ENCODE measurements at regions not wholly inside any gene's neighbourhood (a gene's known extent, or its start where the extent isn't known, plus 50 kb on each side); places are given as distances from the start of the nearest gene placed in this dataset.
"Not testable (repeated sequence)": the region's sequence is repeated elsewhere in the genome, so short reads cannot be mapped to it uniquely, and the experiment has no call there.

- Histone ChIP-seq H3K4me3 (ENCODE audit: low read depth in 1 of 2, low read length in 2 of 2) (no peak overlapping the region), H3K9ac (ENCODE audit: low read length) (no peak overlapping the region), H3K4me1 (ENCODE audit: insufficient read depth, low read length) (no peaks in the 10 kb centered on the region), H3K27me3 (ENCODE audit: control insufficient read depth in 1 of 2, insufficient read depth in 2 of 2, low read length in 2 of 2) (no peaks in the 10 kb centered on the region), H3K27ac (ENCODE audit: low read depth, low read length) (no peak overlapping the region), H3K36me3 (ENCODE audit: insufficient read depth, low read length) (no peaks in the 10 kb centered on the region), H3K9me3 (ENCODE audit: low read length) (no peaks in the 10 kb centered on the region)
Observed at GRCh38 chr6:12481850-12482249, 191.7 kb downstream of the EDN1 start.

DNA sequence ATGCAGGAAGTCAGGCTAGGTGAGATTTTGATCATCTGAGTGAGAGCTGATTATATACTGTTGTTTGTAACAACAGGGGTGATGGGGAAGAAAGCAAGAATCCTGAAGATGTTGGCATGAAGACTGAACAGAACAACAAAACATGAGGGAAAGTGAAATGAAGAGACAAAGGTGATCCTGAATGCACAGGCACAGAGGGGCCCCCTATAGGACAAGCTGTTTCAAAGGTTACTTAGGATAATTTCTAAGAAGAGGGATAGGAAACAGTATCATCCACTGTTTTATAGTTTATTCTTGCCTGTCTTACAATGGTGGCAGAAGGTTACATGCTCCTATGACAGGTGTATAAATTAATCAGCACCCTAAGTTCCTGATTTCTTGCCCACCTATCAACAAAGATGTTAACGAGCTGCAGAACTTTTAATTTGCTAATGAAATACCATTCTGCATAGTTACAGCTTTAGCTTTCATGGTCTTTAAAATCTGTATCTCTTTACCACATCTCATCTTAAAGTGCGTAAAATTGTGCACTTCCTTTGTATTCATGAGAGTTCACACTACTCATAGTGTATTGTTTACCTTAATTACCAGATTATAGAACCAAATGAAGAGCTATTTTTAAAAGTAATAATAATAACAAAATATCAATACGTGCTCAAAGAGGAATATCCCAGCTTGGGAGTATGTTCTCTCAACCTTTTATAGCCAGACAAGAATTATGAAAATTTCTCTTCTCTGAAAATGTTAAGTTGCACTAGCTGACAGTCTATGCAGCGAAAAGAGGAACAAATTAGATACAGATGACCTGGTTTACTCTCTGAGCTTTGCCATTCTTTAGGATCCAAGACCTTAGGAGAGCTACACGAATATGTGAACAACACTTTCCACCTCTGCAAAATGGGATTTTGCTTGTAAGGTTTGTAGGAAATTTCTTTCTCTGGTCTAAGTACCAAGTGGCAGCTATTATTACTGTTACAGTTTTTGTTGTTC lies 192.5 kb downstream of the EDN1 start:
- Histone ChIP-seq H3K9ac (ENCODE audit: low read length) (no peak overlapping the region), H3K27ac (ENCODE audit: low read depth, low read length) (no peak overlapping the region), H3K4me1 (ENCODE audit: insufficient read depth, low read length) (no peaks in the 10 kb centered on the region), H3K27me3 (ENCODE audit: control insufficient read depth in 1 of 2, insufficient read depth in 2 of 2, low read length in 2 of 2) (no peaks in the 10 kb centered on the region), H3K9me3 (ENCODE audit: low read length) (no peaks in the 10 kb centered on the region), H3K4me3 (ENCODE audit: low read depth in 1 of 2, low read length in 2 of 2) (no peak overlapping the region), H3K36me3 (ENCODE audit: insufficient read depth, low read length) (no peaks in the 10 kb centered on the region)

- Histone ChIP-seq H3K27ac (ENCODE audit: low read depth, low read length) (no peak overlapping the region), H3K9ac (ENCODE audit: low read length) (no peak overlapping the region), H3K36me3 (ENCODE audit: insufficient read depth, low read length) (no peaks in the 10 kb centered on the region), H3K4me1 (ENCODE audit: insufficient read depth, low read length) (no peaks in the 10 kb centered on the region), H3K4me3 (ENCODE audit: low read depth in 1 of 2, low read length in 2 of 2) (no peak overlapping the region), H3K9me3 (ENCODE audit: low read length) (no peaks in the 10 kb centered on the region), H3K27me3 (ENCODE audit: control insufficient read depth in 1 of 2, insufficient read depth in 2 of 2, low read length in 2 of 2) (no peaks in the 10 kb centered on the region)
Observed at GRCh38 chr6:12483712-12484111, 193.6 kb downstream of the EDN1 start.

- H3K9me3 ChIP-seq (ENCODE audit: low read length): no peaks in the 10 kb centered on the region
- H3K4me3 ChIP-seq (ENCODE audit: low read depth in 1 of 2, low read length in 2 of 2): no peak overlapping the region
- H3K36me3 ChIP-seq (ENCODE audit: insufficient read depth, low read length): no peaks in the 10 kb centered on the region
- H3K9ac ChIP-seq (ENCODE audit: low read length): no peak overlapping the region
- H3K4me1 ChIP-seq (ENCODE audit: insufficient read depth, low read length): no peaks in the 10 kb centered on the region
- H3K27ac ChIP-seq (ENCODE audit: low read depth, low read length): no peak overlapping the region
- no peaks in the 10 kb centered on the region for H3K27me3 ChIP-seq (ENCODE audit: control insufficient read depth in 1 of 2, insufficient read depth in 2 of 2, low read length in 2 of 2)
Observed at GRCh38 chr6:12484519-12484918, 194.4 kb downstream of the EDN1 start.

DNA sequence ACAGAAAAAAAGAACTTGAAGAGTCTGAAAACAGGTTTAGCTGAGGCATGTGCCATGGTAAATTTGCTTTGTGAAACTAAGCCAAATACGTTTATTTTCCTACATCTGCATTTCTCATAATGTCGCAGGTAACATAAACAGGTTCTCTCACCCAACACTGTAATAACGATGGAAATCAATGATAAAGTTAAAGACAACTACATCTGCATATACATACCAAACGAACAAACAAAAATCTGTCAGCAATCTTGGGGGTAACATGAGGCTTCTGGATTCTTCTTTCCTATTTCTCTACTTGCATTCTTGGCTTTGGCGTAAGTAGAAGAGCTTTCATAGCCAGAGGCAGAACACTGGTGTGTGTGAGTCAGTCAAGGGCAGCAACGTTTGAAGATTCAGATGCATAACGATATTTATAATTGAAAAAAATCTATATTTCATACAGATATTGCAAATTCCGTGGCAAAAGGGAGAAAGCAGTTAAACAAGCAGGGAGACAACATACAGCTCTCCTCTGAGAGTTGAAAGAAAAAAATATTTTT lies 195.1 kb downstream of the EDN1 start:
- H3K4me3 ChIP-seq (ENCODE audit: low read depth in 1 of 2, low read length in 2 of 2): no peak overlapping the region
- no peaks in the 10 kb centered on the region for H3K4me1 ChIP-seq (ENCODE audit: insufficient read depth, low read length)
- H3K9ac ChIP-seq (ENCODE audit: low read length): no peak overlapping the region
- H3K27ac ChIP-seq (ENCODE audit: low read depth, low read length): no peak overlapping the region
- H3K27me3 ChIP-seq (ENCODE audit: control insufficient read depth in 1 of 2, insufficient read depth in 2 of 2, low read length in 2 of 2): no peaks in the 10 kb centered on the region
- no peaks in the 10 kb centered on the region for H3K9me3 ChIP-seq (ENCODE audit: low read length)
- no peaks in the 10 kb centered on the region for H3K36me3 ChIP-seq (ENCODE audit: insufficient read depth, low read length)

GRCh38 chr6:12485837-12486236 lies 195.7 kb downstream of the EDN1 start:
- Histone ChIP-seq H3K36me3 (ENCODE audit: insufficient read depth, low read length) (no peaks in the 10 kb centered on the region), H3K4me1 (ENCODE audit: insufficient read depth, low read length) (no peaks in the 10 kb centered on the region), H3K27ac (ENCODE audit: low read depth, low read length) (no peak overlapping the region), H3K4me3 (ENCODE audit: low read depth in 1 of 2, low read length in 2 of 2) (no peak overlapping the region), H3K9me3 (ENCODE audit: low read length) (no peaks in the 10 kb centered on the region), H3K9ac (ENCODE audit: low read length) (no peak overlapping the region), H3K27me3 (ENCODE audit: control insufficient read depth in 1 of 2, insufficient read depth in 2 of 2, low read length in 2 of 2) (no peaks in the 10 kb centered on the region)

GRCh38 chr6:12490351-12490903 lies 200.3 kb downstream of the EDN1 start:
- no peaks in the 10 kb centered on the region for H3K9me3 ChIP-seq (ENCODE audit: low read length)
- no peak overlapping the region for H3K9ac ChIP-seq (ENCODE audit: low read length)
- no peaks in the 10 kb centered on the region for H3K4me1 ChIP-seq (ENCODE audit: insufficient read depth, low read length)
- no peak overlapping the region for H3K27ac ChIP-seq (ENCODE audit: low read depth, low read length)
- no peak overlapping the region for H3K4me3 ChIP-seq (ENCODE audit: low read depth in 1 of 2, low read length in 2 of 2)
- H3K27me3 ChIP-seq (ENCODE audit: control insufficient read depth in 1 of 2, insufficient read depth in 2 of 2, low read length in 2 of 2): no peaks in the 10 kb centered on the region
- H3K36me3 ChIP-seq (ENCODE audit: insufficient read depth, low read length): no peaks in the 10 kb centered on the region

GRCh38 chr6:12490904-12491571 lies 200.9 kb downstream of the EDN1 start:
- no peaks in the 10 kb centered on the region for H3K9me3 ChIP-seq (ENCODE audit: low read length)
- H3K9ac ChIP-seq (ENCODE audit: low read length): no peak overlapping the region
- H3K27ac ChIP-seq (ENCODE audit: low read depth, low read length): no peak overlapping the region

GRCh38 chr6:12492929-12493328 lies 202.8 kb downstream of the EDN1 start:
- not testable (repeated sequence) for H3K9ac ChIP-seq (ENCODE audit: low read length); H3K4me1 ChIP-seq (ENCODE audit: insufficient read depth, low read length); H3K27ac ChIP-seq (ENCODE audit: low read depth, low read length); H3K9me3 ChIP-seq (ENCODE audit: low read length); H3K36me3 ChIP-seq (ENCODE audit: insufficient read depth, low read length); H3K27me3 ChIP-seq (ENCODE audit: control insufficient read depth in 1 of 2, insufficient read depth in 2 of 2, low read length in 2 of 2); H3K4me3 ChIP-seq (ENCODE audit: low read depth in 1 of 2, low read length in 2 of 2)

More at GRCh38 chr6:12490904-12491571, 200.9 kb downstream of the EDN1 start:
- no peaks in the 10 kb centered on the region for H3K36me3 ChIP-seq (ENCODE audit: insufficient read depth, low read length)
- no peaks in the 10 kb centered on the region for H3K27me3 ChIP-seq (ENCODE audit: control insufficient read depth in 1 of 2, insufficient read depth in 2 of 2, low read length in 2 of 2)
- H3K4me1 ChIP-seq (ENCODE audit: insufficient read depth, low read length): no peaks in the 10 kb centered on the region
- H3K4me3 ChIP-seq (ENCODE audit: low read depth in 1 of 2, low read length in 2 of 2): no peak overlapping the region

DNA sequence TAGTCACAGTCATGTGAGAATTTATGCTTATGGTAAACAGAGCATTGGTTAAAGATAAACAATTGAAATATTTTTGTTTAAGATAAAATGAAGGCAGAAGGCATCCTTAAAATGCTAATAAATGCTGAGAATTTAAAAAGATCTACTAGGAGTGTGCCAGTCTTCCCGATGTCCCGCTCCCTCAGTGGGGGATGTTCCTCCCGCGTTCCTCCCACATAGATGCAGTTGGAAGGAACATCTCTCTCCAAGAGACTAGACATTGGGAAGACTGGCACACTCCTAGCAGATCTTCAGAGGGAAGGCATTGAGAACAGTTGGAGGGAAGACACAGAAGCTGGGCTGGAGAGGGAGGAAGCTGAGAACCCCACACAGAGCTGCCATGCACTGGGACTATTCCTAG lies 203.3 kb downstream of the EDN1 start:
- no peak overlapping the region for H3K4me3 ChIP-seq (ENCODE audit: low read depth in 1 of 2, low read length in 2 of 2)
- no peak overlapping the region for H3K9ac ChIP-seq (ENCODE audit: low read length)
- no peaks in the 10 kb centered on the region for H3K4me1 ChIP-seq (ENCODE audit: insufficient read depth, low read length)

GRCh38 chr6:12494161-12494560 lies 204.0 kb downstream of the EDN1 start:
- Histone ChIP-seq H3K36me3 (ENCODE audit: insufficient read depth, low read length) (no peaks in the 10 kb centered on the region), H3K27ac (ENCODE audit: low read depth, low read length) (no peak overlapping the region), H3K9me3 (ENCODE audit: low read length) (peaks cover 3% of the 10 kb centered on the region), H3K27me3 (ENCODE audit: control insufficient read depth in 1 of 2, insufficient read depth in 2 of 2, low read length in 2 of 2) (no peaks in the 10 kb centered on the region), H3K4me1 (ENCODE audit: insufficient read depth, low read length) (no peaks in the 10 kb centered on the region), H3K9ac (ENCODE audit: low read length) (no peak overlapping the region), H3K4me3 (ENCODE audit: low read depth in 1 of 2, low read length in 2 of 2) (no peak overlapping the region)

More for the DNA sequence above, 203.3 kb downstream of the EDN1 start:
- Histone ChIP-seq H3K27ac (ENCODE audit: low read depth, low read length) (no peak overlapping the region), H3K27me3 (ENCODE audit: control insufficient read depth in 1 of 2, insufficient read depth in 2 of 2, low read length in 2 of 2) (no peaks in the 10 kb centered on the region), H3K9me3 (ENCODE audit: low read length) (peaks cover 3% of the 10 kb centered on the region), H3K36me3 (ENCODE audit: insufficient read depth, low read length) (no peaks in the 10 kb centered on the region)
